ENCODE measurements at regions not wholly inside any gene's neighbourhood (a gene's known extent, or its start where the extent isn't known, plus 50 kb on each side); places are given as distances from the start of the nearest gene placed in this dataset.

DNA sequence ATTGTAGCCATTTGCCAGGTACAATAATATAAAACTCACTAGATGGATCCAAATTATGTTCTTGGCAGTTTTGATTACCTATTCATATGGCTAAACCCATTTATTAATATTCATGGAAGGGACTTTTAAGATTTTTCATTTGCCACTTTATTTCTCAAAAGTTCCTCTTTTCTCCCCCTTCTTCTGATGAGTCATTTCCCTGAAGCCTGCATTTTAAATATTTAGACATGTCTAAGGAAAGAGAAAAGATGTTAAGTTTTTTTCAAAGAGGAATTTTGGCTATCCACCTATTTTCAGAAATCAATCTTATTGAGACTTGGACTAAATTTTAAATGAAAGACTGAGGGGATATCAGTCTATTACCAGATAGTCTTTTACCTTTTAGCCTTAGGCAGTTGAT lies 1189.4 kb downstream of the EFNA5 start:
- CTCF ChIA-PET = no interaction called here
- no peak overlapping the region for H3K9ac ChIP-seq (replicated peaks; ENCODE audit: extremely low read depth, insufficient read depth, low read length)
- no peaks in the 10 kb centered on the region for H4K20me1 ChIP-seq (replicated peaks; ENCODE audit: control insufficient read depth, extremely low read depth, insufficient read depth, low read length)
- POLR2A ChIA-PET = no interaction called here
- intact Hi-C loops (cut with micrococcal nuclease) = no loop called here
- no TSS peak for BruUV-seq (replicated peaks)
- no peaks in the 10 kb centered on the region for H3K9me3 ChIP-seq (replicated peaks; ENCODE audit: control insufficient read depth, insufficient read depth, low read length)
- no peaks in the 10 kb centered on the region for H3K36me3 ChIP-seq (ENCODE audit: control insufficient read depth in 2 of 2, extremely low read depth in 1 of 2, insufficient read depth in 2 of 2, low read length in 2 of 2)
- no peak overlapping the region for H2AFZ ChIP-seq (ENCODE audit: low read depth, low read length)
- H3K4me2 ChIP-seq (ENCODE audit: insufficient read depth, low read length) = no peak overlapping the region
- no peaks in the 10 kb centered on the region for H3K4me1 ChIP-seq (ENCODE audit: control insufficient read depth, extremely low read depth, insufficient read depth, low read length)
- no peak overlapping the region for H3K4me3 ChIP-seq (replicated peaks in 1 of 3; ENCODE audit: insufficient read depth in 1 of 3, low read depth in 1 of 3, low read length in 3 of 3)
- no peak for DNase-seq (ENCODE audit: low read depth, low spot score)
- H3K79me2 ChIP-seq (ENCODE audit: control insufficient read depth, insufficient read depth, low read length) = no peaks in the 10 kb centered on the region
- no peaks in the 10 kb centered on the region for H3K27me3 ChIP-seq (ENCODE audit: control insufficient read depth in 2 of 2, insufficient read depth in 2 of 2, low read length in 2 of 2)
- TF ChIP-seq FOS (IDR thresholded peaks at IDR 0.05; ENCODE audit: borderline replicate concordance, insufficient read depth, low read length) (peak; percentile 58), JUN (IDR thresholded peaks at IDR 0.05; ENCODE audit: borderline replicate concordance, insufficient read depth, insufficient read length, low read depth) (no peak)
- dilution Hi-C loops (cut with MboI; ENCODE audit: extremely low pct_ligation_motif_present, low sequenced_read_pairs) = no loop called here
- no peak for FAIRE-seq
- H3K9me1 ChIP-seq (replicated peaks; ENCODE audit: control insufficient read depth, extremely low read depth, insufficient read depth, low read length) = no peaks in the 10 kb centered on the region
- no peak overlapping the region for H3K27ac ChIP-seq (ENCODE audit: insufficient read depth, low read depth, low read length)

DNA sequence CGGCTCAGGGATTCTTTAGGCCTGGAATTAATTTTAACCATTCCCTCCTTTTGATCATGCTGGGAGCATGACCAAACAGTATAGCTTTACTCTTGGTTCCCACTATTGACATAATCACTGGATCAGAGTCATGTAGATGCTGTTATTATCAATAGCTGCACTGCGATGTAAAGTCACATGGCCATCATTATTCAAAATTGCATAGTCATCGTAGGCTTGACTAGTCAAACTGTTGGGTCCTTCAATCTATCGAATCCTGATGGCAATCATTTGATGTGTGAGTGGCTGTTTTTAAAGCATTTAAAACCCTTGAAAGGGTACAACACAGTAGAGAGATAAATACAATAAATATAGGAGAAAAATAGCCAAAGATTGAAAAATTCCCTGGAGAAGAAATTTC lies 1194.1 kb downstream of the EFNA5 start:
- no peak for FAIRE-seq
- Histone ChIP-seq H3K79me2 (ENCODE audit: control insufficient read depth, insufficient read depth, low read length) (no peaks in the 10 kb centered on the region), H3K9me3 (replicated peaks; ENCODE audit: control insufficient read depth, insufficient read depth, low read length) (no peaks in the 10 kb centered on the region), H3K4me2 (ENCODE audit: insufficient read depth, low read length) (no peak overlapping the region), H3K4me3 (replicated peaks in 1 of 3; ENCODE audit: insufficient read depth in 1 of 3, low read depth in 1 of 3, low read length in 3 of 3) (no peak overlapping the region), H4K20me1 (replicated peaks; ENCODE audit: control insufficient read depth, extremely low read depth, insufficient read depth, low read length) (no peaks in the 10 kb centered on the region), H3K27me3 (ENCODE audit: control insufficient read depth in 2 of 2, insufficient read depth in 2 of 2, low read length in 2 of 2) (no peaks in the 10 kb centered on the region), H3K9me1 (replicated peaks; ENCODE audit: control insufficient read depth, extremely low read depth, insufficient read depth, low read length) (no peaks in the 10 kb centered on the region), H2AFZ (ENCODE audit: low read depth, low read length) (no peak overlapping the region), H3K4me1 (ENCODE audit: control insufficient read depth, extremely low read depth, insufficient read depth, low read length) (no peaks in the 10 kb centered on the region), H3K36me3 (ENCODE audit: control insufficient read depth in 2 of 2, extremely low read depth in 1 of 2, insufficient read depth in 2 of 2, low read length in 2 of 2) (no peaks in the 10 kb centered on the region), H3K27ac (ENCODE audit: insufficient read depth, low read depth, low read length) (no peak overlapping the region), H3K9ac (replicated peaks; ENCODE audit: extremely low read depth, insufficient read depth, low read length) (no peak overlapping the region)
- TF ChIP-seq, protein P1, sequence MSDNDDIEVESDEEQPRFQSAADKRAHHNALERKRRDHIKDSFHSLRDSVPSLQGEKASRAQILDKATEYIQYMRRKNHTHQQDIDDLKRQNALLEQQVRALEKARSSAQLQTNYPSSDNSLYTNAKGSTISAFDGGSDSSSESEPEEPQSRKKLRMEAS (IDR thresholded peaks at IDR 0.05; ENCODE audit: insufficient read depth, insufficient read length) = no peak
- no peak for TF ChIP-seq FOS (IDR thresholded peaks at IDR 0.05; ENCODE audit: borderline replicate concordance, insufficient read depth, low read length)
- no peak for TF ChIP-seq GATA2 (IDR thresholded peaks at IDR 0.05; ENCODE audit: insufficient read depth, insufficient read length, low read depth, low read length)
- TF ChIP-seq JUN (IDR thresholded peaks at IDR 0.05; ENCODE audit: borderline replicate concordance, insufficient read depth, insufficient read length, low read depth) = no peak
- TF ChIP-seq MYC (IDR thresholded peaks at IDR 0.05; ENCODE audit: low read depth, low read length) = no peak
- no peak for TF ChIP-seq POLR2A (IDR thresholded peaks at IDR 0.05; ENCODE audit: low read depth, low read length)
- no peak for TF ChIP-seq POLR2AphosphoS5 (IDR thresholded peaks at IDR 0.05; ENCODE audit: insufficient read depth, low read depth, low read length)
- no TSS peak for BruUV-seq (replicated peaks)
- dilution Hi-C loops (cut with MboI; ENCODE audit: extremely low pct_ligation_motif_present, low sequenced_read_pairs) (no loop called here), intact Hi-C loops (cut with micrococcal nuclease) (no loop called here)
- CTCF ChIA-PET = interaction anchor here (1.1 to 3.7 kb wide), 2 partner anchors 22 to 191 kb away, joined by 3 to 9 read pairs; no protein-coding TSS in a partner anchor
- DNase-seq (ENCODE audit: low read depth, low spot score) = no peak
- POLR2A ChIA-PET = no interaction called here

Data from endothelial cell of umbilical vein (primary cell).